ENCODE measurements at regions not wholly inside any gene's neighbourhood (a gene's known extent, or its start where the extent isn't known, plus 50 kb on each side); places are given as distances from the start of the nearest gene placed in this dataset.

DNA sequence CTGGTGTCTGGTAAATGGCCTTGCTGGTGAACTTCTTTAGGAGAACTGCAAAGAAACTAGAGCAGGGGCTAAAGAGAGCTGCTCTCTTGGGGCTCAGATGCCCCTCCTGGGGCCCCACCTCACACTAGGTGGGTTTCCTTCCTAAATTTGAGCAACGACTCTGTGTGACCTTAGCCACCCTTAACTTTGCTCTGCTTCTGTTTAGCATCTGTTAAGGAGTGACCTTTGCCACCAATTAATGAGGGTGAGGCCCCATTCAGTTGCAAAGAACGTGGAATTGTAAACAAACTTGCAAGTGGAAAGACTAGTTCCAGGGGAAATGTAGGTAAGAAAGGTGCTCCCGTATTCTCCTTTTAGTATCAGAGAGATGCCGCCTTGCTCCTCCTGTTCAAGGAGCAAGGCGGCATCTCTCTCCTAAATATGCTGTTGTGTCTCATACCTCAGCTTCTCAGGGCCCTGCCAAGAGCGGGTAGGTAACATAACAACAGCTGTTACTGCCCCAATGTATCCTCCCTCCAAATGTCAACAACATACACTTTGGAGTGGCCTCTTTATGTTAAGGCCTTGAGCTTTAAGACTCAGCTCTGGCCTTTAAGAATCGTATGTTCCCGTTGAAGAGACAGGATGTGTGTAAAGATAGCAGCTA, 77.6 kb upstream of the FUT8 start:
- Histone ChIP-seq H3K9ac (ENCODE audit: insufficient read depth in 1 of 2, low read length in 2 of 2) (no peak overlapping the region), H3K4me1 (ENCODE audit: control insufficient read depth in 5 of 5, insufficient read depth in 5 of 5, low read length in 5 of 5) (peaks cover 3 to 22% (median 16%) of the 10 kb centered on the region in 5 donors), H3K9me3 (ENCODE audit: control insufficient read depth in 4 of 4, insufficient read depth in 3 of 4, low read length in 3 of 4) (no peaks in the 10 kb centered on the region), H3K27ac (ENCODE audit: low read depth in 1 of 2, low read length in 1 of 2) (peak overlapping the region in 1 of 2 donors; percentile 46), H3K4me3 (no peak overlapping the region), H3K36me3 (ENCODE audit: control insufficient read depth in 4 of 4, insufficient read depth in 4 of 4, low read length in 4 of 4) (no peaks in the 10 kb centered on the region), H3K27me3 (ENCODE audit: control insufficient read depth in 3 of 3, insufficient read depth in 3 of 3, low read length in 2 of 3) (no peaks in the 10 kb centered on the region)
- 51 to 62% methylated on average over 8 of the region's 8 CpGs for WGBS, 2 donors
- TF ChIP-seq, protein P1, sequence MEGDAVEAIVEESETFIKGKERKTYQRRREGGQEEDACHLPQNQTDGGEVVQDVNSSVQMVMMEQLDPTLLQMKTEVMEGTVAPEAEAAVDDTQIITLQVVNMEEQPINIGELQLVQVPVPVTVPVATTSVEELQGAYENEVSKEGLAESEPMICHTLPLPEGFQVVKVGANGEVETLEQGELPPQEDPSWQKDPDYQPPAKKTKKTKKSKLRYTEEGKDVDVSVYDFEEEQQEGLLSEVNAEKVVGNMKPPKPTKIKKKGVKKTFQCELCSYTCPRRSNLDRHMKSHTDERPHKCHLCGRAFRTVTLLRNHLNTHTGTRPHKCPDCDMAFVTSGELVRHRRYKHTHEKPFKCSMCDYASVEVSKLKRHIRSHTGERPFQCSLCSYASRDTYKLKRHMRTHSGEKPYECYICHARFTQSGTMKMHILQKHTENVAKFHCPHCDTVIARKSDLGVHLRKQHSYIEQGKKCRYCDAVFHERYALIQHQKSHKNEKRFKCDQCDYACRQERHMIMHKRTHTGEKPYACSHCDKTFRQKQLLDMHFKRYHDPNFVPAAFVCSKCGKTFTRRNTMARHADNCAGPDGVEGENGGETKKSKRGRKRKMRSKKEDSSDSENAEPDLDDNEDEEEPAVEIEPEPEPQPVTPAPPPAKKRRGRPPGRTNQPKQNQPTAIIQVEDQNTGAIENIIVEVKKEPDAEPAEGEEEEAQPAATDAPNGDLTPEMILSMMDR (IDR thresholded peaks at IDR 0.05; ENCODE audit: control extremely low read depth, extremely low read depth), result no peak
- no peak for ATAC-seq (ENCODE audit: insufficient read depth, low FRiP score)
- DNase-seq, result peak; percentile 27 to 77 (median 53)

DNA sequence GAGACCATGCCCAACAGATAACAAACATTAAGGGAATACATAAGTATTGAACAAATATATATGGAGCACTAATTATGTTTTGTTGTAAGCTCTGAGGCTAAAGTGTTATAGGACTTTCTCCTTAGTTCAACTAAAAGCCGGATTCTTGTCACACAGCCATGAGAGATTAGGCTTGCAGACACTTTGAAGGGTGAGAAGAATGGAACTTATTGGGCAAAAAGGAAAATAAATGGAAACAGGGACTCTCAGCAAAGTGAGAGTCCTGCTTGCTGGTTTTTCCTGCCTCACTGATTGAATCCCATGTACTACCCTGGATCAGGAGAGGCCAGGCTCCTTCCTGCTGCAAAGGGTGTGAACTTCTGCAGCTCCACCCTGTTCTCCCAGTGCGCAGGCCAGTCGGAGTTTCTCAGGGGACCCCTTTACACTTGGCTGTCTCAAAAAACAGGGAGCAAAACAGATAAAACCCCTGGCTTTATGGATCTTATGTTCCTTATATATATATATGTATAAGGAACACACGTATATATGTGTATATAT, 77.1 kb upstream of the FUT8 start:
- no peaks in the 10 kb centered on the region for H3K36me3 ChIP-seq (ENCODE audit: control insufficient read depth in 4 of 4, insufficient read depth in 4 of 4, low read length in 4 of 4)
- 69 to 92% methylated on average over 4 of the region's 4 CpGs for WGBS, 2 donors
- H3K4me3 ChIP-seq, result no peak overlapping the region
- H3K4me1 ChIP-seq (ENCODE audit: control insufficient read depth in 5 of 5, insufficient read depth in 5 of 5, low read length in 5 of 5), result peaks cover 3 to 22% (median 16%) of the 10 kb centered on the region in 5 donors
- peak overlapping the region in 1 of 2 donors; percentile 12 for H3K27ac ChIP-seq (ENCODE audit: low read depth in 1 of 2, low read length in 1 of 2)
- H3K9ac ChIP-seq (ENCODE audit: insufficient read depth in 1 of 2, low read length in 2 of 2), result peak overlapping the region in 1 of 2 donors; percentile 23
- H3K9me3 ChIP-seq (ENCODE audit: control insufficient read depth in 4 of 4, insufficient read depth in 3 of 4, low read length in 3 of 4), result no peaks in the 10 kb centered on the region
- ATAC-seq (ENCODE audit: insufficient read depth, low FRiP score) (no peak), DNase-seq (peak in 2 of 3 donors; percentile 27 to 57)
- TF ChIP-seq, protein P1 (IDR thresholded peaks at IDR 0.05; ENCODE audit: control extremely low read depth, extremely low read depth), result no peak
- H3K27me3 ChIP-seq (ENCODE audit: control insufficient read depth in 3 of 3, insufficient read depth in 3 of 3, low read length in 2 of 3), result no peaks in the 10 kb centered on the region

DNA sequence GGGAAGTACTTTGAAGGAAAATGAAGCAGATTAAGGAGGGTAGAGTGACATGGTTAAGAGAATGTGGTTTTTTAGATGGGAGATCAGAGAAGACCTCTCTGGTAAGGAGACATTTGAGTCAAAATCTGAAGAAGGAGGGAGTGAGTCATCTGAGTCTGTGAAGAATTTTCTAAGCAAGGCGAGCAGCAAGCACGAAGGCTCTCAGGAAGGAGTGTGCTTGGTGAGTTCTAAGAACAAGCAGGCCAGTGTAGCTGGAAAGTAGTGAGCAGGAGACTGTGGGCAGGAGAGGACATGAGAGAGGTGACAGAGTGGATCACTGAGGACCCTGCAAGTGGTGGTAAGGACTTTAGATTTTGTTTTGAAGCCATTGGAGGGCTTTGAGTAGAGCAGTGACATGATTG, 76.3 kb upstream of the FUT8 start:
- WGBS, 2 donors, result 55 to 89% methylated on average over 2 of the region's 2 CpGs
- H3K27me3 ChIP-seq (ENCODE audit: control insufficient read depth in 3 of 3, insufficient read depth in 3 of 3, low read length in 2 of 3), result no peaks in the 10 kb centered on the region
- H3K9me3 ChIP-seq (ENCODE audit: control insufficient read depth in 4 of 4, insufficient read depth in 3 of 4, low read length in 3 of 4), result no peaks in the 10 kb centered on the region
- no peaks in the 10 kb centered on the region for H3K36me3 ChIP-seq (ENCODE audit: control insufficient read depth in 4 of 4, insufficient read depth in 4 of 4, low read length in 4 of 4)
- TF ChIP-seq, protein P1 (IDR thresholded peaks at IDR 0.05; ENCODE audit: control extremely low read depth, extremely low read depth), result no peak
- H3K9ac ChIP-seq (ENCODE audit: insufficient read depth in 1 of 2, low read length in 2 of 2), result no peak overlapping the region
- DNase-seq (no peak), ATAC-seq (ENCODE audit: insufficient read depth, low FRiP score) (no peak)
- no peak overlapping the region for H3K4me3 ChIP-seq
- no peak overlapping the region for H3K27ac ChIP-seq (ENCODE audit: low read depth in 1 of 2, low read length in 1 of 2)
- peaks cover 3 to 22% (median 16%) of the 10 kb centered on the region in 5 donors for H3K4me1 ChIP-seq (ENCODE audit: control insufficient read depth in 5 of 5, insufficient read depth in 5 of 5, low read length in 5 of 5)

Measured in lung (tissue), 11 donors.